K562 (cell line): ENCODE measurements at regions not wholly inside any gene's neighbourhood (a gene's known extent, or its start where the extent isn't known, plus 50 kb on each side); places are given as distances from the start of the nearest gene placed in this dataset.

Experiments used
- ATAC-seq: fragments of 200-7000 bp; cut with Tn5 transposase; 3 replicates; pipeline ENCODE4 v1.9.1; 2020; ENCODE audit warnings: moderate library complexity
- BruUV-seq: library from RNA; stranded (reverse); fragments of 400-500 nt; replicated peaks from 2 replicates; lab custom pipeline; 2021; lab: Mats Ljungman, UMichigan
- CTCF ChIA-PET: fragments of 300-600 bp; formaldehyde crosslinking; extraction: SDS; loops from one replicate; lab custom pipeline; 2021; ENCODE audit warnings: low intra/inter-chr PET ratio; lab: Yijun Ruan, JAX
- POLR2A ChIA-PET: fragments of 300-600, 350-650 bp; sonication (Branson Sonifier 250); formaldehyde crosslinking; extraction: SDS; loops from one replicate; lab custom pipeline; 2021; ENCODE audit warnings: antibody characterized with exemption, inconsistent platforms; lab: Yijun Ruan, JAX
- DNase-seq, 4 experiments: peaks; one replicate each; pipeline versions ENCODE4 v3.0.0 to v3.0.0-alpha.2; 2011 to 2018; ENCODE audit warnings: low spot score in 3 of 4, mixed read lengths in 3 of 4; ENCODE audit errors: extremely low read depth in 1 of 4
- FAIRE-seq: peaks from 2 replicates; lab custom pipeline; 2011; peaks lifted over from hg19 to GRCh38; lab: Jason Lieb, UNC
- H2AFZ ChIP-seq: 2 replicates; pipeline ENCODE4 v1.6.0; 2011; ENCODE audit warnings: low read depth, low read length, control low read depth, inconsistent platforms
- H3K27ac ChIP-seq: fragments of 200-600 bp; 3 replicates; pipeline ENCODE4 v1.8.0; 2011; ENCODE audit warnings: low read depth, mild to moderate bottlenecking, control low read depth, inconsistent platforms, low read length, moderate library complexity, mixed read lengths; ENCODE audit errors: extremely low read depth
- H3K27me3 ChIP-seq, 2 experiments: fragments of 300-600 bp in 1 of 2; 2 replicates in 1 of 2; 3 replicates in 1 of 2; pipeline versions ENCODE4 v1.6.0 to v1.8.0; 2011; ENCODE audit warnings: inconsistent platforms in 2 of 2, low read length in 2 of 2, mild to moderate bottlenecking in 1 of 2, mixed read lengths in 1 of 2, moderate library complexity in 1 of 2; ENCODE audit not compliant: control insufficient read depth in 2 of 2, insufficient read depth in 2 of 2
- H3K36me3 ChIP-seq: fragments of 300-600 bp; 3 replicates; pipeline ENCODE4 v1.8.0; 2011; ENCODE audit warnings: mild to moderate bottlenecking, low read length, inconsistent platforms; ENCODE audit not compliant: control insufficient read depth, insufficient read depth
- H3K4me1 ChIP-seq, 2 experiments: fragments of 200-600 bp in 1 of 2; replicated peaks in 1 of 2; 2 replicates in 1 of 2; 3 replicates in 1 of 2; pipeline versions ENCODE4 v1.5.1 to v1.8.0; 2011; ENCODE audit warnings: inconsistent platforms in 2 of 2, low read length in 2 of 2, mild to moderate bottlenecking in 1 of 2, mixed read lengths in 1 of 2, moderate library complexity in 1 of 2; ENCODE audit not compliant: control insufficient read depth in 2 of 2, insufficient read depth in 2 of 2
- H3K4me2 ChIP-seq: 2 replicates; pipeline ENCODE4 v1.6.1; 2011; ENCODE audit warnings: low read length, control low read depth, inconsistent platforms, mixed read lengths; ENCODE audit not compliant: insufficient read depth
- H3K4me3 ChIP-seq: fragments of 200-600 bp; sonication (generic), shearing (Covaris generic); 2 replicates; pipeline ENCODE4 v1.5.1; 2016; ENCODE audit warnings: control low read depth, inconsistent platforms
- H3K79me2 ChIP-seq: fragments of 200-600 bp; 3 replicates; pipeline ENCODE4 v1.8.0; 2011; ENCODE audit warnings: low read length, inconsistent platforms; ENCODE audit not compliant: control insufficient read depth, insufficient read depth
- H3K9ac ChIP-seq, 2 experiments: 2 replicates each; pipeline versions ENCODE4 v1.6.0 to v1.6.1; 2011; ENCODE audit warnings: low read depth in 2 of 2, low read length in 2 of 2, control low read depth in 1 of 2, inconsistent platforms in 1 of 2, mild to moderate bottlenecking in 1 of 2, mixed read lengths in 1 of 2; ENCODE audit not compliant: insufficient read depth in 1 of 2
- H3K9me1 ChIP-seq: one replicate; pipeline ENCODE4 v1.6.0; 2011; ENCODE audit warnings: inconsistent platforms, mild to moderate bottlenecking, low read length, moderate library complexity; ENCODE audit not compliant: control insufficient read depth, insufficient read depth
- H3K9me3 ChIP-seq: replicated peaks from 2 replicates; pipeline ENCODE4 v1.5.1; 2011; ENCODE audit warnings: low read depth, low read length, inconsistent platforms; ENCODE audit not compliant: control insufficient read depth, insufficient read depth
- H4K20me1 ChIP-seq: replicated peaks from 2 replicates; pipeline ENCODE4 v1.6.1; 2011; ENCODE audit warnings: low read length, inconsistent platforms, mixed read lengths; ENCODE audit not compliant: control insufficient read depth, insufficient read depth
- E2F1 ChIP-seq: sonication (generic); formaldehyde crosslinking; IDR thresholded peaks from 2 replicates; pipeline ENCODE4 v1.8.1; 2023; ENCODE audit warnings: mild to moderate bottlenecking, missing genetic modification reagents, moderate library complexity
- EZH2 ChIP-seq: IDR thresholded peaks from 2 replicates; pipeline ENCODE4 v1.6.1; 2012; ENCODE audit warnings: low read depth, mild to moderate bottlenecking, inconsistent platforms, low read length, borderline replicate concordance
- FOXM1 ChIP-seq, 2 experiments: fragments of 450-650 bp in 1 of 2; sonication (generic) in 1 of 2; formaldehyde crosslinking in 1 of 2; IDR thresholded peaks; 2 replicates each; pipeline versions ENCODE4 v1.6.1 to v1.9.0; 2017 to 2022; ENCODE audit warnings: low read depth in 2 of 2, mild to moderate bottlenecking in 2 of 2, missing genetic modification reagents in 1 of 2, moderate library complexity in 1 of 2
- HNRNPH1 ChIP-seq: fragments of 200-400 bp; formaldehyde crosslinking; optimal IDR thresholded peaks from 2 replicates; pipeline ENCODE3; 2017; ENCODE audit warnings: low read depth, mild to moderate bottlenecking, low read length, moderate library complexity
- MBD2 ChIP-seq: sonication (generic); IDR thresholded peaks from 2 replicates; pipeline ENCODE4 v1.6.1; 2016; ENCODE audit warnings: low read depth, borderline replicate concordance
- MEIS2 ChIP-seq: fragments of 450-650 bp; IDR thresholded peaks from 2 replicates; pipeline ENCODE4 v1.6.1; 2014; ENCODE audit warnings: mild to moderate bottlenecking; ENCODE audit not compliant: partially characterized antibody
- NCOA4 ChIP-seq: fragments of 450-650 bp; IDR thresholded peaks from 2 replicates; pipeline ENCODE4 v1.6.1; 2018; ENCODE audit warnings: mild to moderate bottlenecking; ENCODE audit not compliant: partially characterized antibody
- TAF1 ChIP-seq: IDR thresholded peaks from 2 replicates; pipeline ENCODE4 v1.6.1; 2011; ENCODE audit warnings: mild to moderate bottlenecking, low read length, moderate library complexity; ENCODE audit not compliant: insufficient read depth, control insufficient read depth, severe bottlenecking; ENCODE audit errors: extremely low read depth
- TCF7 ChIP-seq: sonication (generic); IDR thresholded peaks from 2 replicates; pipeline ENCODE4 v1.6.1; 2016; ENCODE audit warnings: antibody characterized with exemption, borderline replicate concordance
- THRAP3 ChIP-seq: fragments of 450-650 bp; IDR thresholded peaks from 2 replicates; pipeline ENCODE4 v1.6.1; 2016; ENCODE audit warnings: mild to moderate bottlenecking, inconsistent platforms, borderline replicate concordance
- YBX1 ChIP-seq: fragments of 450-650 bp; IDR thresholded peaks from 2 replicates; pipeline ENCODE4 v1.7.1; 2016; ENCODE audit warnings: mild to moderate bottlenecking
- ZNF184 ChIP-seq: sonication (generic); formaldehyde crosslinking; IDR thresholded peaks from 2 replicates; pipeline ENCODE4 v1.5.0; 2020; ENCODE audit warnings: missing genetic modification reagents
- WGBS: fragments of 100-300 bp; shearing (Covaris generic); methylation state at CpG from one replicate; pipeline ENCODE4 v1.1.6; 2016; ENCODE audit warnings: low coverage, mixed read lengths; ENCODE audit not compliant: insufficient coverage; ENCODE audit errors: missing lambda C conversion rate; 5-methylcytosine and 5-hydroxymethylcytosine counted together
- in situ Hi-C: fragments of 300-500 bp; cut with MboI; formaldehyde crosslinking; loops from 4 replicates; pipeline ENCODE4 v1.15.0; 2018; ENCODE audit warnings: inconsistent platforms, mixed read lengths
- intact Hi-C: fragments of 100-400 bp; cut with micrococcal nuclease; formaldehyde crosslinking; loops from 2 replicates; pipeline ENCODE4 v1.14.2; 2022
- TF ChIP-seq, protein P1 (sequence below): fragments of 450-650 bp; IDR thresholded peaks from 2 replicates; pipeline ENCODE4 v1.6.1; 2016; ENCODE audit warnings: borderline replicate concordance

DNA sequence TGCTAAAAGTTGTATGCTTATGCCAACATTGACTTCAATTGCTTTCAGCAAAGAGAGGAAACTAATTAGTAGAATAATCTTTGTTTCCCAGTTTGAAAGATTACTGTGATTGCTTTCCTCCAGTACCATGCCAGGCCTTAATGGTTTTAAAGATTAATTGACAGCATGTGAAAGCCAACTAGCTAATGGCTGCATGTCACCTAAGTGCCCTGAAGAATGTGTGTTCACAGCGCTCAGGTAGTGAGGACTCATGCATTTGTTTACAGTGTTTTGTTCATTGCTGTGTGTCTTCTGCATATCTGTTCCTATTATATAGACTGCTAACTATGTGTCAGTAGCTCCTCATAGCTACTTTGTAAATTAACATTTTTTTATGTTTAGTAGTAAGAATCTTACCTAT, 335.6 kb downstream of the LRRIQ3 start:
- intact Hi-C loops, result no loop called here
- Histone ChIP-seq H3K4me3 (no peak overlapping the region), H3K27me3 (no peaks in the 10 kb centered on the region), H3K9me3 (no peaks in the 10 kb centered on the region), H3K9me1 (no peaks in the 10 kb centered on the region), H3K4me1 (no peaks in the 10 kb centered on the region), H3K79me2 (no peaks in the 10 kb centered on the region), H3K36me3 (no peaks in the 10 kb centered on the region), H3K27ac (no peak overlapping the region), H4K20me1 (no peaks in the 10 kb centered on the region), H2AFZ (no peak overlapping the region), H3K9ac (no peak overlapping the region), H3K4me2 (no peak overlapping the region)
- no peak for DNase-seq
- POLR2A ChIA-PET, result no interaction called here
- no peak for FAIRE-seq
- TF ChIP-seq ZNF184 (CRISPR knock-in tag) (no peak), TCF7 (no peak), MBD2 (no peak), E2F1 (CRISPR knock-in tag) (no peak), EZH2 (no peak), THRAP3 (no peak), TAF1 (no peak), NCOA4 (no peak), HNRNPH1 (no peak), FOXM1 (IDR thresholded peaks at IDR 0.05; ENCODE audit: low read depth) (no peak), FOXM1 (CRISPR knock-in tag; IDR thresholded peaks at IDR 0.05; ENCODE audit: low read depth) (no peak), MEIS2 (no peak), YBX1 (no peak)
- TF ChIP-seq, protein P1, sequence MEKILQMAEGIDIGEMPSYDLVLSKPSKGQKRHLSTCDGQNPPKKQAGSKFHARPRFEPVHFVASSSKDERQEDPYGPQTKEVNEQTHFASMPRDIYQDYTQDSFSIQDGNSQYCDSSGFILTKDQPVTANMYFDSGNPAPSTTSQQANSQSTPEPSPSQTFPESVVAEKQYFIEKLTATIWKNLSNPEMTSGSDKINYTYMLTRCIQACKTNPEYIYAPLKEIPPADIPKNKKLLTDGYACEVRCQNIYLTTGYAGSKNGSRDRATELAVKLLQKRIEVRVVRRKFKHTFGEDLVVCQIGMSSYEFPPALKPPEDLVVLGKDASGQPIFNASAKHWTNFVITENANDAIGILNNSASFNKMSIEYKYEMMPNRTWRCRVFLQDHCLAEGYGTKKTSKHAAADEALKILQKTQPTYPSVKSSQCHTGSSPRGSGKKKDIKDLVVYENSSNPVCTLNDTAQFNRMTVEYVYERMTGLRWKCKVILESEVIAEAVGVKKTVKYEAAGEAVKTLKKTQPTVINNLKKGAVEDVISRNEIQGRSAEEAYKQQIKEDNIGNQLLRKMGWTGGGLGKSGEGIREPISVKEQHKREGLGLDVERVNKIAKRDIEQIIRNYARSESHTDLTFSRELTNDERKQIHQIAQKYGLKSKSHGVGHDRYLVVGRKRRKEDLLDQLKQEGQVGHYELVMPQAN, result no peak
- CTCF ChIA-PET, result interaction anchor here (0.6 kb wide), 1 partner anchor 1061 kb away, joined by 4 read pairs; no protein-coding TSS in a partner anchor
- 5% methylated on average over 1 of the region's 1 CpG for WGBS
- in situ Hi-C loops, result no loop called here
- no peak for ATAC-seq
- BruUV-seq, result no TSS peak
